ENCODE measurements at regions not wholly inside any gene's neighbourhood (a gene's known extent, or its start where the extent isn't known, plus 50 kb on each side); places are given as distances from the start of the nearest gene placed in this dataset.

GRCh38 chr10:130491011-130491692 is 355.0 kb downstream of the GLRX3 start:
- H3K4me2 ChIP-seq (ENCODE audit: low read length, poor library complexity, severe bottlenecking): no peak overlapping the region
- no peak overlapping the region for H4K91ac ChIP-seq (ENCODE audit: low read length)
- no peak overlapping the region for H2AFZ ChIP-seq (ENCODE audit: low read depth, low read length)
- H3K14ac ChIP-seq (ENCODE audit: low read length in 2 of 2): no peak overlapping the region
- no peak overlapping the region for H3K27ac ChIP-seq (ENCODE audit: low read length, poor library complexity, severe bottlenecking)
- H2BK120ac ChIP-seq (ENCODE audit: low read depth, low read length): no peak overlapping the region
- H2BK5ac ChIP-seq (ENCODE audit: low read depth, low read length, poor library complexity, severe bottlenecking): no peak overlapping the region
- H2AK5ac ChIP-seq (ENCODE audit: low read length, severe bottlenecking): no peak overlapping the region
- no peak overlapping the region for H2BK15ac ChIP-seq (ENCODE audit: low read depth, poor library complexity, severe bottlenecking)
- no peak overlapping the region for H3K4me3 ChIP-seq (ENCODE audit: insufficient read depth in 1 of 2, low read depth in 1 of 2, low read length in 2 of 2)
- H3K36me3 ChIP-seq (ENCODE audit: control insufficient read depth in 1 of 2, insufficient read depth in 2 of 2, low read depth in 1 of 2, low read length in 2 of 2): no peaks in the 10 kb centered on the region
- H3K4ac ChIP-seq (ENCODE audit: low read depth in 1 of 2, low read length in 2 of 2): no peak overlapping the region
- H3K9me3 ChIP-seq (ENCODE audit: control insufficient read depth, low read length): peaks cover under 1% of the 10 kb centered on the region
- no peak overlapping the region for H3K23ac ChIP-seq (ENCODE audit: low read length in 2 of 2)
- no peaks in the 10 kb centered on the region for H3K27me3 ChIP-seq (ENCODE audit: control insufficient read depth in 1 of 2, insufficient read depth in 1 of 2, low read length in 2 of 2)
- no peak overlapping the region for H4K8ac ChIP-seq (ENCODE audit: low read length)
- no peak overlapping the region for H2BK12ac ChIP-seq (ENCODE audit: low read length in 2 of 2)
- no peaks in the 10 kb centered on the region for H3K79me1 ChIP-seq (replicated peaks; ENCODE audit: low read length, poor library complexity, severe bottlenecking)
- WGBS: 36% methylated on average over 2 of the region's 5 CpGs
- peaks cover 3% of the 10 kb centered on the region for H3K4me1 ChIP-seq (ENCODE audit: control insufficient read depth, insufficient read depth, low read depth, low read length)
- no peak for DNase-seq
- H3K9ac ChIP-seq (ENCODE audit: low read length): no peak overlapping the region
- no peak overlapping the region for H3K18ac ChIP-seq (ENCODE audit: low read depth in 1 of 2, low read length in 2 of 2)

GRCh38 chr10:130491693-130492050 is 355.5 kb downstream of the GLRX3 start:
- Histone ChIP-seq H2BK5ac (ENCODE audit: low read depth, low read length, poor library complexity, severe bottlenecking) (no peak overlapping the region), H2BK120ac (ENCODE audit: low read depth, low read length) (no peak overlapping the region), H3K4me3 (ENCODE audit: insufficient read depth in 1 of 2, low read depth in 1 of 2, low read length in 2 of 2) (no peak overlapping the region), H4K91ac (ENCODE audit: low read length) (no peak overlapping the region), H2AFZ (ENCODE audit: low read depth, low read length) (no peak overlapping the region), H2BK15ac (ENCODE audit: low read depth, poor library complexity, severe bottlenecking) (no peak overlapping the region), H3K4ac (ENCODE audit: low read depth in 1 of 2, low read length in 2 of 2) (no peak overlapping the region), H3K36me3 (ENCODE audit: control insufficient read depth in 1 of 2, insufficient read depth in 2 of 2, low read depth in 1 of 2, low read length in 2 of 2) (no peaks in the 10 kb centered on the region), H3K14ac (ENCODE audit: low read length in 2 of 2) (no peak overlapping the region), H3K9ac (ENCODE audit: low read length) (no peak overlapping the region), H3K4me1 (ENCODE audit: control insufficient read depth, insufficient read depth, low read depth, low read length) (peaks cover 3% of the 10 kb centered on the region), H3K27ac (ENCODE audit: low read length, poor library complexity, severe bottlenecking) (no peak overlapping the region), H3K4me2 (ENCODE audit: low read length, poor library complexity, severe bottlenecking) (no peak overlapping the region), H4K8ac (ENCODE audit: low read length) (no peak overlapping the region), H2AK5ac (ENCODE audit: low read length, severe bottlenecking) (no peak overlapping the region), H3K18ac (ENCODE audit: low read depth in 1 of 2, low read length in 2 of 2) (no peak overlapping the region), H2BK12ac (ENCODE audit: low read length in 2 of 2) (no peak overlapping the region), H3K79me1 (replicated peaks; ENCODE audit: low read length, poor library complexity, severe bottlenecking) (no peaks in the 10 kb centered on the region), H3K27me3 (ENCODE audit: control insufficient read depth in 1 of 2, insufficient read depth in 1 of 2, low read length in 2 of 2) (no peaks in the 10 kb centered on the region), H3K23ac (ENCODE audit: low read length in 2 of 2) (no peak overlapping the region), H3K9me3 (ENCODE audit: control insufficient read depth, low read length) (peaks cover 5% of the 10 kb centered on the region)
- 61% methylated on average over 7 of the region's 7 CpGs for WGBS
- DNase-seq: no peak

- Histone ChIP-seq H3K27me3 (ENCODE audit: control insufficient read depth in 1 of 2, insufficient read depth in 1 of 2, low read length in 2 of 2) (no peaks in the 10 kb centered on the region), H3K4me3 (ENCODE audit: insufficient read depth in 1 of 2, low read depth in 1 of 2, low read length in 2 of 2) (no peak overlapping the region), H2BK15ac (ENCODE audit: low read depth, poor library complexity, severe bottlenecking) (no peak overlapping the region), H2AK5ac (ENCODE audit: low read length, severe bottlenecking) (no peak overlapping the region), H3K79me1 (replicated peaks; ENCODE audit: low read length, poor library complexity, severe bottlenecking) (no peaks in the 10 kb centered on the region), H2BK120ac (ENCODE audit: low read depth, low read length) (no peak overlapping the region), H3K4ac (ENCODE audit: low read depth in 1 of 2, low read length in 2 of 2) (no peak overlapping the region), H2AFZ (ENCODE audit: low read depth, low read length) (no peak overlapping the region), H3K4me2 (ENCODE audit: low read length, poor library complexity, severe bottlenecking) (no peak overlapping the region), H3K36me3 (ENCODE audit: control insufficient read depth in 1 of 2, insufficient read depth in 2 of 2, low read depth in 1 of 2, low read length in 2 of 2) (no peaks in the 10 kb centered on the region), H2BK12ac (ENCODE audit: low read length in 2 of 2) (no peak overlapping the region), H4K91ac (ENCODE audit: low read length) (no peak overlapping the region), H3K14ac (ENCODE audit: low read length in 2 of 2) (no peak overlapping the region), H3K18ac (ENCODE audit: low read depth in 1 of 2, low read length in 2 of 2) (no peak overlapping the region), H3K23ac (ENCODE audit: low read length in 2 of 2) (no peak overlapping the region), H3K27ac (ENCODE audit: low read length, poor library complexity, severe bottlenecking) (no peak overlapping the region), H4K8ac (ENCODE audit: low read length) (no peak overlapping the region), H3K9me3 (ENCODE audit: control insufficient read depth, low read length) (peaks cover 7% of the 10 kb centered on the region), H2BK5ac (ENCODE audit: low read depth, low read length, poor library complexity, severe bottlenecking) (no peak overlapping the region), H3K9ac (ENCODE audit: low read length) (no peak overlapping the region), H3K4me1 (ENCODE audit: control insufficient read depth, insufficient read depth, low read depth, low read length) (peaks cover 3% of the 10 kb centered on the region)
- 58% methylated on average over 3 of the region's 3 CpGs for WGBS
- no peak for DNase-seq
These were observed 356.2 kb downstream of the GLRX3 start for GRCh38 chr10:130492266-130492934.

- no peak overlapping the region for H2BK15ac ChIP-seq (ENCODE audit: low read depth, poor library complexity, severe bottlenecking)
- H3K4me1 ChIP-seq (ENCODE audit: control insufficient read depth, insufficient read depth, low read depth, low read length): peaks cover 3% of the 10 kb centered on the region
- no peak for DNase-seq
- H4K91ac ChIP-seq (ENCODE audit: low read length): no peak overlapping the region
- 92% methylated on average over 13 of the region's 13 CpGs for WGBS
- peaks cover 8% of the 10 kb centered on the region for H3K9me3 ChIP-seq (ENCODE audit: control insufficient read depth, low read length)
- H2AFZ ChIP-seq (ENCODE audit: low read depth, low read length): no peak overlapping the region
- no peak overlapping the region for H3K4ac ChIP-seq (ENCODE audit: low read depth in 1 of 2, low read length in 2 of 2)
- no peaks in the 10 kb centered on the region for H3K27me3 ChIP-seq (ENCODE audit: control insufficient read depth in 1 of 2, insufficient read depth in 1 of 2, low read length in 2 of 2)
- H3K36me3 ChIP-seq (ENCODE audit: control insufficient read depth in 1 of 2, insufficient read depth in 2 of 2, low read depth in 1 of 2, low read length in 2 of 2): no peaks in the 10 kb centered on the region
- H2BK12ac ChIP-seq (ENCODE audit: low read length in 2 of 2): no peak overlapping the region
- no peak overlapping the region for H3K9ac ChIP-seq (ENCODE audit: low read length)
- no peak overlapping the region for H4K8ac ChIP-seq (ENCODE audit: low read length)
- no peak overlapping the region for H3K4me2 ChIP-seq (ENCODE audit: low read length, poor library complexity, severe bottlenecking)
- no peak overlapping the region for H3K27ac ChIP-seq (ENCODE audit: low read length, poor library complexity, severe bottlenecking)
- no peak overlapping the region for H3K14ac ChIP-seq (ENCODE audit: low read length in 2 of 2)
- H3K4me3 ChIP-seq (ENCODE audit: insufficient read depth in 1 of 2, low read depth in 1 of 2, low read length in 2 of 2): no peak overlapping the region
- H2BK5ac ChIP-seq (ENCODE audit: low read depth, low read length, poor library complexity, severe bottlenecking): no peak overlapping the region
- H2BK120ac ChIP-seq (ENCODE audit: low read depth, low read length): no peak overlapping the region
- H2AK5ac ChIP-seq (ENCODE audit: low read length, severe bottlenecking): no peak overlapping the region
- no peak overlapping the region for H3K18ac ChIP-seq (ENCODE audit: low read depth in 1 of 2, low read length in 2 of 2)
- no peaks in the 10 kb centered on the region for H3K79me1 ChIP-seq (replicated peaks; ENCODE audit: low read length, poor library complexity, severe bottlenecking)
- H3K23ac ChIP-seq (ENCODE audit: low read length in 2 of 2): no peak overlapping the region
These were observed 356.8 kb downstream of the GLRX3 start for GRCh38 chr10:130493021-130493420.
